Panc1 (cell line): ENCODE measurements at regions not wholly inside any gene's neighbourhood (a gene's known extent, or its start where the extent isn't known, plus 50 kb on each side); places are given as distances from the start of the nearest gene placed in this dataset.

Source experiments
- ATAC-seq: fragments of 200-7000 bp; cut with Tn5 transposase; 2 replicates; pipeline ENCODE4 v1.9.1; 2020; ENCODE audit warnings: mild to moderate bottlenecking, moderate library complexity
- BruUV-seq: library from RNA; stranded (reverse); fragments of 400-500 nt; replicated peaks from 2 replicates; lab custom pipeline; 2021; lab: Mats Ljungman, UMichigan
- CTCF ChIA-PET: fragments of 300-600 bp; sonication (Branson Sonifier 250); formaldehyde crosslinking; loops from one replicate; lab custom pipeline; 2022; ENCODE audit warnings: antibody characterized with exemption; lab: Charles Lee
- POLR2A ChIA-PET: fragments of 300-600 bp; sonication (Branson Sonifier 250); formaldehyde crosslinking; loops from one replicate; lab custom pipeline; 2022; ENCODE audit warnings: antibody characterized with exemption; lab: Charles Lee
- DNase-seq: peaks from one replicate; pipeline ENCODE4 v3.0.0-alpha.2; 2010; ENCODE audit warnings: low read depth, low spot score
- H3K27ac ChIP-seq: 2 replicates; pipeline ENCODE4 v1.5.1; 2011; ENCODE audit warnings: mild to moderate bottlenecking, low read length, inconsistent platforms
- H3K27me3 ChIP-seq: fragments of 200-500 bp; sonication (Bioruptor generic); 2 replicates; pipeline ENCODE4 v1.6.0; 2014; ENCODE audit warnings: low read length, inconsistent platforms; ENCODE audit not compliant: control insufficient read depth, insufficient read depth
- H3K36me3 ChIP-seq: fragments of 200-500 bp; sonication (Bioruptor generic); 2 replicates; pipeline ENCODE4 v1.5.1; 2014; ENCODE audit warnings: inconsistent platforms, mild to moderate bottlenecking, low read length, moderate library complexity; ENCODE audit not compliant: control insufficient read depth, insufficient read depth
- H3K4me1 ChIP-seq: 2 replicates; pipeline ENCODE4 v1.5.1; 2011; ENCODE audit warnings: inconsistent platforms, mild to moderate bottlenecking, low read length, moderate library complexity; ENCODE audit not compliant: control insufficient read depth, insufficient read depth
- H3K4me3 ChIP-seq, 2 experiments: 2 replicates each; pipeline ENCODE4 v1.5.1; 2011 to 2012; ENCODE audit warnings: low read depth in 2 of 2, low read length in 2 of 2, mild to moderate bottlenecking in 2 of 2, inconsistent platforms in 1 of 2, moderate library complexity in 1 of 2
- H3K9me3 ChIP-seq: fragments of 200-500 bp; sonication (Bioruptor generic); 2 replicates; pipeline ENCODE4 v1.5.1; 2014; ENCODE audit warnings: low read depth, mild to moderate bottlenecking, inconsistent platforms, low read length, moderate library complexity; ENCODE audit not compliant: control insufficient read depth, insufficient read depth
- POLR2AphosphoS5 ChIP-seq: IDR thresholded peaks from 2 replicates; pipeline ENCODE4 v1.6.1; 2012; ENCODE audit warnings: mild to moderate bottlenecking, low read depth, low read length, moderate library complexity
- SIN3A ChIP-seq: IDR thresholded peaks from 2 replicates; pipeline ENCODE4 v1.6.1; 2012; ENCODE audit warnings: low read depth, mild to moderate bottlenecking, low read length, moderate library complexity, borderline replicate concordance; ENCODE audit not compliant: insufficient read depth
- TCF7L2 ChIP-seq: IDR thresholded peaks from 2 replicates; pipeline ENCODE4 v1.6.1; 2011; ENCODE audit warnings: mild to moderate bottlenecking, low read depth, low read length, inconsistent platforms
- in situ Hi-C: cut with HindIII; loops from 2 replicates; pipeline ENCODE4 v1.10.0; 2016; ENCODE audit warnings: low sequenced_read_pairs, low pct_unique_long_range_greater_than_20kb
- intact Hi-C: fragments of 100-400 bp; cut with micrococcal nuclease; formaldehyde crosslinking; loops from one replicate; pipeline ENCODE4 v1.10.0; 2022; ENCODE audit not compliant: unreplicated experiment
- TF ChIP-seq, protein P1 (sequence below), 2 experiments: IDR thresholded peaks; 2 replicates each; pipeline ENCODE4 v1.6.1; 2011 to 2012; ENCODE audit warnings: low read depth in 2 of 2, control low read depth in 1 of 2, low read length in 1 of 2, mild to moderate bottlenecking in 1 of 2, moderate library complexity in 1 of 2; ENCODE audit not compliant: insufficient read depth in 1 of 2
- TF ChIP-seq, protein P2 (sequence below): fragments of 450-650 bp; IDR thresholded peaks from 2 replicates; pipeline ENCODE4 v1.5.1; 2017; ENCODE audit warnings: mild to moderate bottlenecking

DNA sequence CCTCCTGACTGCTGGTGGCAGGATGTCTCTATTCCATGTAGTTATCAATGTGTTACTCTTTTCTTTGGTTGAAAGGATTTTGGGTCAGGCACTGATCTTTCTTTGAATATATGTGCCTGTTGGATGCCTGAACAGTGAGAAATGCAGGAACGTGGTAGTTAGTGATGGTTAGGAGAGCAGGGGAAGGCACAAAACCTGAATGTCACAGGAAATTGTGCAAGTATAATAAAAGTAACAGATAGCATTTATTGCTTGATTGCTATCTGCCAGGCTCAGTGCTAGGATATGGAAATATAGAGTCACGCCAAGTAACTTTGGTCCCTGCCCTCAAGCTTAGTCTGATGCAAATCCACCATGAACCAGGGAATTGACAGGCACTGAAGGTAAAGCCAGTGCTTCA lies 219.8 kb upstream of the FAT1 start:
- Histone ChIP-seq H3K4me3 (no peak overlapping the region), H3K9me3 (no peaks in the 10 kb centered on the region), H3K4me1 (peaks cover 17% of the 10 kb centered on the region), H3K36me3 (no peaks in the 10 kb centered on the region), H3K27me3 (no peaks in the 10 kb centered on the region), H3K27ac (peak overlapping the region; percentile 23; the same call in 1 of the 2 replicates)
- intact Hi-C loops, result loop anchor here (10.0 kb wide), 1 partner anchor 219 kb away; the partner anchor contains the start of gene FAT1
- ATAC-seq (no peak), DNase-seq (no peak)
- in situ Hi-C loops, result no loop called here
- TF ChIP-seq TCF7L2, result no peak
- POLR2A ChIA-PET, result no interaction called here
- BruUV-seq, result no TSS peak
- CTCF ChIA-PET, result no interaction called here

DNA sequence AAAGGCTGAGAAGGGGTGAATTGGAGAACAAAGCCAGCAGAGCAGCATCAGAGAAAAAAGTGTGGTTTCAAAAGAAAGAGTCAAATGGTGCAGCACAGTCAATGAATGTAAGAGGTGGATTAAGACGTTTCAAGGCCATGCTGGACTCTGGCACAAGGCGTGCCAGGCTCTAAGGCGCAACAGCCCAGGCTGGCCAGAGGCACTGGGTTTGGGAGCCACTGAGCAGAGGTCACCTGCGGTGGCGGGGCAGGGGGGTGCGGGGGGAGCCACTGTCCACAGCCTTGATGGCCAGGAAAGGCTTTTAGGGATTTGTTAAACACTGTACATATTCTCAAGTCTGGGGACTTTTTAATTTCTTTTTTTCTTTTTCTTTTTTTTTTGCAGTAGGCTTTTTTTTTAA lies 222.5 kb upstream of the FAT1 start:
- Histone ChIP-seq H3K27ac (peak overlapping the region; percentile 69), H3K36me3 (no peaks in the 10 kb centered on the region), H3K9me3 (no peaks in the 10 kb centered on the region), H3K4me3 (no peak overlapping the region), H3K4me1 (peaks cover 17% of the 10 kb centered on the region), H3K27me3 (no peaks in the 10 kb centered on the region)
- ChIA-PET POLR2A (no interaction called here), CTCF (no interaction called here)
- no peak for TF ChIP-seq POLR2AphosphoS5
- no peak for TF ChIP-seq TCF7L2
- TF ChIP-seq, protein P1, sequence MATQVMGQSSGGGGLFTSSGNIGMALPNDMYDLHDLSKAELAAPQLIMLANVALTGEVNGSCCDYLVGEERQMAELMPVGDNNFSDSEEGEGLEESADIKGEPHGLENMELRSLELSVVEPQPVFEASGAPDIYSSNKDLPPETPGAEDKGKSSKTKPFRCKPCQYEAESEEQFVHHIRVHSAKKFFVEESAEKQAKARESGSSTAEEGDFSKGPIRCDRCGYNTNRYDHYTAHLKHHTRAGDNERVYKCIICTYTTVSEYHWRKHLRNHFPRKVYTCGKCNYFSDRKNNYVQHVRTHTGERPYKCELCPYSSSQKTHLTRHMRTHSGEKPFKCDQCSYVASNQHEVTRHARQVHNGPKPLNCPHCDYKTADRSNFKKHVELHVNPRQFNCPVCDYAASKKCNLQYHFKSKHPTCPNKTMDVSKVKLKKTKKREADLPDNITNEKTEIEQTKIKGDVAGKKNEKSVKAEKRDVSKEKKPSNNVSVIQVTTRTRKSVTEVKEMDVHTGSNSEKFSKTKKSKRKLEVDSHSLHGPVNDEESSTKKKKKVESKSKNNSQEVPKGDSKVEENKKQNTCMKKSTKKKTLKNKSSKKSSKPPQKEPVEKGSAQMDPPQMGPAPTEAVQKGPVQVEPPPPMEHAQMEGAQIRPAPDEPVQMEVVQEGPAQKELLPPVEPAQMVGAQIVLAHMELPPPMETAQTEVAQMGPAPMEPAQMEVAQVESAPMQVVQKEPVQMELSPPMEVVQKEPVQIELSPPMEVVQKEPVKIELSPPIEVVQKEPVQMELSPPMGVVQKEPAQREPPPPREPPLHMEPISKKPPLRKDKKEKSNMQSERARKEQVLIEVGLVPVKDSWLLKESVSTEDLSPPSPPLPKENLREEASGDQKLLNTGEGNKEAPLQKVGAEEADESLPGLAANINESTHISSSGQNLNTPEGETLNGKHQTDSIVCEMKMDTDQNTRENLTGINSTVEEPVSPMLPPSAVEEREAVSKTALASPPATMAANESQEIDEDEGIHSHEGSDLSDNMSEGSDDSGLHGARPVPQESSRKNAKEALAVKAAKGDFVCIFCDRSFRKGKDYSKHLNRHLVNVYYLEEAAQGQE (IDR thresholded peaks at IDR 0.05; ENCODE audit: insufficient read depth in 1 of 2, low read depth in 2 of 2, low read length in 1 of 2), result no peak
- TF ChIP-seq SIN3A, result no peak
- TF ChIP-seq, protein P2, sequence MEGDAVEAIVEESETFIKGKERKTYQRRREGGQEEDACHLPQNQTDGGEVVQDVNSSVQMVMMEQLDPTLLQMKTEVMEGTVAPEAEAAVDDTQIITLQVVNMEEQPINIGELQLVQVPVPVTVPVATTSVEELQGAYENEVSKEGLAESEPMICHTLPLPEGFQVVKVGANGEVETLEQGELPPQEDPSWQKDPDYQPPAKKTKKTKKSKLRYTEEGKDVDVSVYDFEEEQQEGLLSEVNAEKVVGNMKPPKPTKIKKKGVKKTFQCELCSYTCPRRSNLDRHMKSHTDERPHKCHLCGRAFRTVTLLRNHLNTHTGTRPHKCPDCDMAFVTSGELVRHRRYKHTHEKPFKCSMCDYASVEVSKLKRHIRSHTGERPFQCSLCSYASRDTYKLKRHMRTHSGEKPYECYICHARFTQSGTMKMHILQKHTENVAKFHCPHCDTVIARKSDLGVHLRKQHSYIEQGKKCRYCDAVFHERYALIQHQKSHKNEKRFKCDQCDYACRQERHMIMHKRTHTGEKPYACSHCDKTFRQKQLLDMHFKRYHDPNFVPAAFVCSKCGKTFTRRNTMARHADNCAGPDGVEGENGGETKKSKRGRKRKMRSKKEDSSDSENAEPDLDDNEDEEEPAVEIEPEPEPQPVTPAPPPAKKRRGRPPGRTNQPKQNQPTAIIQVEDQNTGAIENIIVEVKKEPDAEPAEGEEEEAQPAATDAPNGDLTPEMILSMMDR, result no peak
- intact Hi-C loops (loop anchor here (10.0 kb wide), 1 partner anchor 221 kb away; the partner anchor contains the start of gene FAT1), in situ Hi-C loops (no loop called here)
- no TSS peak for BruUV-seq
- ATAC-seq (no peak), DNase-seq (no peak)

DNA sequence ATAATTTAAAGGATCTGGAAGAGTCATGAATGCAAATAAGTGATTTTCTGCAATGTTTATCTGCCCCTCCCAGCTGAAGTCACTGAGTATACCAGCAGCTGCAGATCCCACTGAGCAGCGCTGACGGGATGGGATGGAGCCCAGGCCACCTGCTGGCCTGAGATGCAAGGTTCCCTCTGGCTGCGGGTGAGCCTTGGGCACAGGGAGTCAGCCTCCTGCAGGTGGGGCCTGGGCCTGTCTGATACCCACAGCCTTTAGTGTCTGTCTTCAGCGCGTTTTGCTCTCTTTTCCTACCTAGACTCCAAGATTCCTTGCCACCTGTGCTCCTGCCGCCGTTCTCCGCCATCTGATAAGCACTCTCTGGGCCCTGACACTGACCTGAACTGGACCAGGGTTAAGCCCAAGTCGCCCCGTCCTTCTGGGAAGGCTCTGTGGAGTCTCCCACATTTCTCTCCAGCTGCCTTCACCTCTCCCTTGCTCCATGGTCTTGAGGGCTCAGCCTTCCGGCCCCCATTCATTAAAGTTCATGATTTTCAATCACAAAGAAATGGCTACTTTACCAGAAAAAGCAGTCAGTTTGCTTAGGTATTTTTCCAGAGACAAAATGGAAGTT lies 223.1 kb upstream of the FAT1 start:
- TF ChIP-seq, protein P2, result peak; percentile 74
- TF ChIP-seq, protein P1 (IDR thresholded peaks at IDR 0.05; ENCODE audit: insufficient read depth in 1 of 2, low read depth in 2 of 2, low read length in 1 of 2), result no peak
- no peak for TF ChIP-seq POLR2AphosphoS5
- POLR2A ChIA-PET, result no interaction called here
- peaks cover 17% of the 10 kb centered on the region for H3K4me1 ChIP-seq
- ATAC-seq (peak; percentile 96), DNase-seq (no peak)
- peak overlapping the region; percentile 8; the same call in 1 of the 2 replicates for H3K27ac ChIP-seq
- no peak overlapping the region for H3K4me3 ChIP-seq
- in situ Hi-C loops (no loop called here), intact Hi-C loops (loop anchor here (10.0 kb wide), 1 partner anchor 222 kb away; the partner anchor contains the start of gene FAT1)
- no peaks in the 10 kb centered on the region for H3K36me3 ChIP-seq
- CTCF ChIA-PET, result no interaction called here
- H3K9me3 ChIP-seq, result no peaks in the 10 kb centered on the region
- no peaks in the 10 kb centered on the region for H3K27me3 ChIP-seq
- no TSS peak for BruUV-seq
